ENCODE measurements at regions not wholly inside any gene's neighbourhood (a gene's known extent, or its start where the extent isn't known, plus 50 kb on each side); places are given as distances from the start of the nearest gene placed in this dataset.
"Not testable (repeated sequence)": the region's sequence is repeated elsewhere in the genome, so short reads cannot be mapped to it uniquely, and the experiment has no call there.

DNA sequence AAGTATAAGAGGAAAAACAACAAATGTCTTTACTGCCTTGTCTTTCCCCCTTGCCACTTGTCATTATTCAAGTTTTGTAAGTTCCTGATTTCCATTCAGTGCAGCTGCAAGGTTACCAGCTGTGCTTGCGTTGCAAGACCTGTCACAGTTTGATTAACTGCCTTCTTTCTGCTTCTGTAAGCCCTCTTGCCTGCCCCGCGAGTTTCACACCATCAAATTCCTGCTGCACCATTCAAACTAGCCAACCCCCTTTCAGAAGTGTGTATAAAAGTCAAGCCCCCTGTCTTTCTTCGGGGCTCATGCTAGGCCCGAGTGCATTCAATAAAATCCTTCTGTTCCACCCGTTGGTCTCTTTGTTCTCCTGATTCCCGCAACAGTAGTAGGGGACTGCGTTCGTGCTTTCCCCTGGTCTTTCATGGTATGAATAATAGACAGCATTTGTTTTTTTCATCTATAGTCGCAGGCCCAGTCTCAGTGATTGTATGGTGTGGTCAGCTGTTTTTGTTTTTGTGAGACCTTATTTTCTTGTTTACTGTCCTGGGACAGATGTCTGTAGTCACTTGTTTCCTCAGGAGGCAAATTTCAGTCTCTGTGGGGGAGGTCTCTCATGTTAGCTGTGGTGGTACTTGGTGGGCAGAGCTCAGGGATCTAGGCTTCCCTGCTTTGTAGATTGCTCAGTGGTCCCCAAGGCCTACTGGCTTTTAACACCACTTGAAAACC, 159.1 kb upstream of the NOTCH2NLA start:
- not testable (repeated sequence) for TF ChIP-seq POLR2A, CTCF (IDR thresholded peaks at IDR 0.05)

All from breast epithelium (tissue), 3 donors.